Stimulated activated memory B cell treated with anti-CD40 and anti-IgM and Interleukin-4, amounts not matched to agents 10 μg/mL and 1 μg/mL and 100 μg/mL, for 72 hours (primary cell): ENCODE measurements at regions not wholly inside any gene's neighbourhood (a gene's known extent, or its start where the extent isn't known, plus 50 kb on each side); places are given as distances from the start of the nearest gene placed in this dataset.

Experiments used
- ATAC-seq: fragments of 150-1000 bp; cut with Tn5 transposase; 2 replicates; pipeline ENCODE4 v1.10.0; 2021
- H3K27ac Mint-ChIP-seq: one replicate; pipeline ENCODE4 v1.8.0; 2022; ENCODE audit warnings: mild to moderate bottlenecking, mixed read lengths
- H3K27me3 Mint-ChIP-seq: one replicate; pipeline ENCODE4 v1.8.0; 2022; ENCODE audit warnings: mixed read lengths
- H3K36me3 Mint-ChIP-seq: one replicate; pipeline ENCODE4 v1.8.0; 2022; ENCODE audit warnings: mixed read lengths
- H3K4me1 Mint-ChIP-seq: one replicate; pipeline ENCODE4 v1.8.0; 2022; ENCODE audit warnings: mixed read lengths
- H3K4me3 Mint-ChIP-seq: one replicate; pipeline ENCODE4 v1.8.0; 2022; ENCODE audit warnings: mild to moderate bottlenecking, moderate library complexity, mixed read lengths
- H3K9me3 Mint-ChIP-seq: one replicate; pipeline ENCODE4 v1.8.0; 2022; ENCODE audit warnings: mixed read lengths

GRCh38 chrX:6856471-6856870 lies 291.0 kb upstream of the STS start:
- no peaks in the 10 kb centered on the region for H3K9me3 Mint-ChIP-seq
- no peaks in the 10 kb centered on the region for H3K27me3 Mint-ChIP-seq
- no peaks in the 10 kb centered on the region for H3K36me3 Mint-ChIP-seq

DNA sequence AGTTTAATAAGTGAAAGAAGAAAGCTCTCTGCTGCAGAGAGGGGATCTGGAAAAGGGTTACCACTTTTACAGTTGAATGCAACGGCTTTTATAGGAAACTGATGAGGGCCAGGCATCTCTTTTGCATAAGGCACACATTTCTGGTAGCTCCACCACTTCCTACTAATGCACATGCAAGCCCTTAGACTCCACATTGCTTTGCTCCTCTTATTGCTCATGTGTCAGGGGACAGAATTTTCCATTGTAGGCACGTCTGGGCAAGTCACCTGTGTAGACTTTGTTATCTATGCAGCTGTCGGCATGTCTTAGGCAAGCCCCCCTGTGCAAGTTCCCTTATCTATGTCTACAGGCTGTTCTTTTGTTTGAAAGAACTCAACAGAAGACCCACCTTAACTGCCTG lies 294.6 kb upstream of the STS start:
- H3K9me3 Mint-ChIP-seq = no peaks in the 10 kb centered on the region
- no peak for ATAC-seq
- H3K36me3 Mint-ChIP-seq = no peaks in the 10 kb centered on the region

More at GRCh38 chrX:6856471-6856870, 291.0 kb upstream of the STS start:
- no peak overlapping the region for H3K27ac Mint-ChIP-seq
- peaks cover 20% of the 10 kb centered on the region for H3K4me1 Mint-ChIP-seq
- H3K4me3 Mint-ChIP-seq = no peak overlapping the region
- ATAC-seq = no peak

GRCh38 chrX:6852121-6852520 lies 295.4 kb upstream of the STS start:
- H3K4me3 Mint-ChIP-seq = no peak overlapping the region
- ATAC-seq = no peak
- no peaks in the 10 kb centered on the region for H3K27me3 Mint-ChIP-seq
- no peaks in the 10 kb centered on the region for H3K36me3 Mint-ChIP-seq
- no peaks in the 10 kb centered on the region for H3K9me3 Mint-ChIP-seq
- peaks cover 26% of the 10 kb centered on the region for H3K4me1 Mint-ChIP-seq
- no peak overlapping the region for H3K27ac Mint-ChIP-seq

More for the DNA sequence above, 294.6 kb upstream of the STS start:
- H3K4me1 Mint-ChIP-seq = peaks cover 26% of the 10 kb centered on the region
- no peaks in the 10 kb centered on the region for H3K27me3 Mint-ChIP-seq
- no peak overlapping the region for H3K4me3 Mint-ChIP-seq
- no peak overlapping the region for H3K27ac Mint-ChIP-seq

DNA sequence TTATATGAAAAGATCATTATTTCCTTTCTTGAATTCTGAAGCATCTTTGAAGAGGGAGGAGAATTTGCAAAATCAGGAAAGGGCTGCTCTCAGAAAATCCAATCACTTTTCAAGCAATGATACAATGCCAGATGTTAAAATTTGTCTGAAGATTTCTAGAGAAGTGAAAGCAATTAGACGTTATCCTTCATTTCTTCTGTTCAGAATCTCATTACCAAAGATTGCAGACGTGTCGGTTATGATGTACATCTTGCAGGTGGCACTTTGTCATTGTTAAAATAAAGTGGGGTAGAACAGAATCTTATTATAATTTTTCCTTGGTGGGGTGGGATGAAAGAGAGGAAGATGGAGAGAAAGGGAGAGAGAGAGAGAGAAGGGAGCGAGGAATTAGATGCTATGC lies 296.4 kb upstream of the STS start:
- ATAC-seq = no peak
- Mint-ChIP-seq H3K4me1 (peaks cover 25% of the 10 kb centered on the region), H3K4me3 (no peak overlapping the region)

GRCh38 chrX:6849716-6850414 lies 297.6 kb upstream of the STS start:
- no peaks in the 10 kb centered on the region for H3K27me3 Mint-ChIP-seq
- no peak overlapping the region for H3K27ac Mint-ChIP-seq
- peaks cover 15% of the 10 kb centered on the region for H3K4me1 Mint-ChIP-seq
- H3K36me3 Mint-ChIP-seq = no peaks in the 10 kb centered on the region
- ATAC-seq = no peak
- no peaks in the 10 kb centered on the region for H3K9me3 Mint-ChIP-seq
- H3K4me3 Mint-ChIP-seq = no peak overlapping the region

More for the DNA sequence above, 296.4 kb upstream of the STS start:
- no peaks in the 10 kb centered on the region for H3K9me3 Mint-ChIP-seq
- no peaks in the 10 kb centered on the region for H3K27me3 Mint-ChIP-seq
- H3K27ac Mint-ChIP-seq = no peak overlapping the region
- no peaks in the 10 kb centered on the region for H3K36me3 Mint-ChIP-seq

GRCh38 chrX:6832619-6833018 lies 297.7 kb upstream of the VCX3A start:
- Mint-ChIP-seq H3K36me3 (no peaks in the 10 kb centered on the region), H3K27ac (no peak overlapping the region), H3K4me1 (no peaks in the 10 kb centered on the region), H3K27me3 (no peaks in the 10 kb centered on the region), H3K4me3 (no peak overlapping the region), H3K9me3 (no peaks in the 10 kb centered on the region)
- ATAC-seq = no peak

GRCh38 chrX:6826856-6827255 lies 291.9 kb upstream of the VCX3A start:
- ATAC-seq = no peak
- Mint-ChIP-seq H3K36me3 (no peaks in the 10 kb centered on the region), H3K9me3 (no peaks in the 10 kb centered on the region), H3K4me3 (no peak overlapping the region), H3K4me1 (no peaks in the 10 kb centered on the region), H3K27me3 (no peaks in the 10 kb centered on the region), H3K27ac (no peak overlapping the region)

- ATAC-seq = no peak
- H3K9me3 Mint-ChIP-seq = no peaks in the 10 kb centered on the region
- H3K27ac Mint-ChIP-seq = no peak overlapping the region
- no peaks in the 10 kb centered on the region for H3K36me3 Mint-ChIP-seq
- H3K27me3 Mint-ChIP-seq = no peaks in the 10 kb centered on the region
- H3K4me1 Mint-ChIP-seq = no peaks in the 10 kb centered on the region
- no peak overlapping the region for H3K4me3 Mint-ChIP-seq
Observed at GRCh38 chrX:6821730-6822129, 286.8 kb upstream of the VCX3A start.

GRCh38 chrX:6813836-6814370 lies 279.0 kb upstream of the VCX3A start:
- Mint-ChIP-seq H3K27ac (no peak overlapping the region), H3K27me3 (no peaks in the 10 kb centered on the region), H3K4me1 (no peaks in the 10 kb centered on the region), H3K4me3 (no peak overlapping the region), H3K36me3 (peaks cover 6% of the 10 kb centered on the region), H3K9me3 (no peaks in the 10 kb centered on the region)
- ATAC-seq = no peak

- ATAC-seq = no peak
Observed at GRCh38 chrX:6812087-6812486, 277.2 kb upstream of the VCX3A start.

GRCh38 chrX:6810776-6811175 lies 275.9 kb upstream of the VCX3A start:
- Mint-ChIP-seq H3K9me3 (no peaks in the 10 kb centered on the region), H3K27ac (no peak overlapping the region), H3K36me3 (peaks cover 6% of the 10 kb centered on the region), H3K27me3 (no peaks in the 10 kb centered on the region), H3K4me3 (no peak overlapping the region), H3K4me1 (no peaks in the 10 kb centered on the region)
- no peak for ATAC-seq

More at GRCh38 chrX:6812087-6812486, 277.2 kb upstream of the VCX3A start:
- Mint-ChIP-seq H3K9me3 (no peaks in the 10 kb centered on the region), H3K4me1 (no peaks in the 10 kb centered on the region), H3K36me3 (peaks cover 6% of the 10 kb centered on the region), H3K27me3 (no peaks in the 10 kb centered on the region), H3K27ac (no peak overlapping the region), H3K4me3 (no peak overlapping the region)

DNA sequence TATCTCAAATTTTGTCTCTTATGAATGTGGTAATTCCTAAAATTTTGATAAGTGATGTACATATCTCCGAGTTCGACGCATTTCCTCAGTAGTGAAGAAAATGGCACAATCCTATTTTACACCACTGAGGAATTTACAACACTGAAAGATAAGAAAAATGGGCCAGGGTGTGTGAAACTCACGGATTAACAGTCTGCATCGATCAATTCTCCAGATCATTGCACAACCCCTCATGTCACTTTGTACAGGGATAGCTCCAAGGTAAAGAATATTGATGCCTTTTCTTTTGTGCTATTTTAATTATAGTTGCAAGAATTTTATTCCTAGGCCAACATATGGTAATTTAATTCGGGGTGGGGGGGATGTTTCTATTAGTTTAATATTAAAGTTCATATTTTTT lies 268.7 kb upstream of the VCX3A start:
- Mint-ChIP-seq H3K9me3 (no peaks in the 10 kb centered on the region), H3K27ac (no peak overlapping the region), H3K4me1 (no peaks in the 10 kb centered on the region), H3K36me3 (no peaks in the 10 kb centered on the region), H3K27me3 (no peaks in the 10 kb centered on the region), H3K4me3 (no peak overlapping the region)
- ATAC-seq = no peak

GRCh38 chrX:6793000-6793399 lies 258.1 kb upstream of the VCX3A start:
- no peaks in the 10 kb centered on the region for H3K4me1 Mint-ChIP-seq
- H3K9me3 Mint-ChIP-seq = no peaks in the 10 kb centered on the region
- no peak overlapping the region for H3K27ac Mint-ChIP-seq
- H3K27me3 Mint-ChIP-seq = no peaks in the 10 kb centered on the region
- H3K4me3 Mint-ChIP-seq = no peak overlapping the region
- ATAC-seq = no peak
- no peaks in the 10 kb centered on the region for H3K36me3 Mint-ChIP-seq

- Mint-ChIP-seq H3K4me1 (no peaks in the 10 kb centered on the region), H3K4me3 (no peak overlapping the region), H3K36me3 (no peaks in the 10 kb centered on the region), H3K9me3 (no peaks in the 10 kb centered on the region), H3K27me3 (no peaks in the 10 kb centered on the region), H3K27ac (no peak overlapping the region)
- ATAC-seq = no peak
Observed at GRCh38 chrX:6783912-6784311, 249.0 kb upstream of the VCX3A start.

GRCh38 chrX:6782831-6783230 lies 247.9 kb upstream of the VCX3A start:
- H3K27ac Mint-ChIP-seq = no peak overlapping the region
- no peak for ATAC-seq
- peaks cover 8% of the 10 kb centered on the region for H3K27me3 Mint-ChIP-seq
- H3K4me1 Mint-ChIP-seq = peaks cover 9% of the 10 kb centered on the region
- no peaks in the 10 kb centered on the region for H3K9me3 Mint-ChIP-seq
- no peaks in the 10 kb centered on the region for H3K36me3 Mint-ChIP-seq
- no peak overlapping the region for H3K4me3 Mint-ChIP-seq
